ENCODE measurements at regions not wholly inside any gene's neighbourhood (a gene's known extent, or its start where the extent isn't known, plus 50 kb on each side); places are given as distances from the start of the nearest gene placed in this dataset.

- no peak overlapping the region for H3K4me3 Mint-ChIP-seq
- no peak overlapping the region for H3K27ac Mint-ChIP-seq
- no peak for TF ChIP-seq NR2C2 (CRISPR knock-in tag; IDR thresholded peaks at IDR 0.05)
- no peak for TF ChIP-seq ZBTB43 (CRISPR knock-in tag; IDR thresholded peaks at IDR 0.05)
- peaks cover 22% of the 10 kb centered on the region for H3K4me1 Mint-ChIP-seq
- no peaks in the 10 kb centered on the region for H3K27me3 Mint-ChIP-seq (ENCODE audit: low read depth)
- peaks cover 3% of the 10 kb centered on the region; the same call in 1 of the 2 replicates for H3K36me3 Mint-ChIP-seq
- ATAC-seq (no peak; the same call in 1 of the 2 replicates), DNase-seq (ENCODE audit: low spot score) (no peak)
- ChIA-PET POLR2A (interaction anchor here (0.5 kb wide), 1 partner anchor 39 kb away, joined by 3 read pairs; no protein-coding TSS in a partner anchor), CTCF (no interaction called here)
- H3K9me3 Mint-ChIP-seq, result peaks cover 4% of the 10 kb centered on the region; the same call in 1 of the 2 replicates
Observed at GRCh38 chr5:116892993-116893392, 318.4 kb upstream of the SEMA6A start.

DNA sequence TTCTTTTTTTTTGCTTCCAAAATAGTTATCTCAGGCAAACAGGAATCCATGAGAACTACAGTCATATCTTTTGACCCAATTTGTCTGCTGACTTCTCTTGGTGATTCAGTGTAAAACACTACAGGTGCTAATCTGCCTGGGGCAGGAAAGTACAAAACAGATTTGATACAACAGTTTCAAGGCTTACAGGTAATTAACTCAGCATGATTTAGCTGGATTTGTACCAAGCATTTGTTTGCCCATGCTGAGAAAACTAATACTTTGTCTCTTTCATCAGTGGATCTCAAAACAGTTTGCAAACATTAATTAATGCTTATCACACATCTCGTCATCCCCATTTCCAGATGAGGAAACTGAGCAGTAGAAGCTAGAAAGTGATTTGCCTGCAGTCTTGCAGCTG lies 312.5 kb upstream of the SEMA6A start:
- CTCF ChIA-PET, result no interaction called here
- peaks cover 3% of the 10 kb centered on the region; the same call in 1 of the 2 replicates for H3K36me3 Mint-ChIP-seq
- DNase-seq (ENCODE audit: low spot score), result no peak

DNA sequence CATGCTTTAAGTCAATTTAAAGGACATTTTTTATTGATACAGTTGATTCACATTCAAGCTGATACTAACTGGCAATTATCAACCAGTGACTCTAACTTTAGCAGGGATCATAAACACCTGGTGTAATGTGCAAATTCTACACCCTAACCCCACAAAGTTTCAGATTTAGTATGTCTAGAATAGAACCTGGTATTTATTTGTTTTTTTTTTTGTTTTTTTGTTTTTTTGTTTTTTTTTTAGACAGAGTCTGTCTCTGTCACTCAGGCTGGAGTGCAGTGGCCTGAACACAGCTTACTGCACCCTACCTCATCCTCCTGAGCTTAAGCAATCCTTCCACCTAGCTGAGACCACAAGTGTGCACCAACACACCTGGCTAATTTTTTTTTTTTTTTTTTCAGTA lies 311.2 kb upstream of the SEMA6A start:
- CTCF ChIA-PET, result no interaction called here
- no peaks in the 10 kb centered on the region for H3K36me3 Mint-ChIP-seq
- ATAC-seq (no peak), DNase-seq (ENCODE audit: low spot score) (no peak)
- H3K27ac Mint-ChIP-seq, result no peak overlapping the region
- peaks cover 15% of the 10 kb centered on the region for H3K4me1 Mint-ChIP-seq
- no peak overlapping the region for H3K4me3 Mint-ChIP-seq
- TF ChIP-seq CREB1 (CRISPR knock-in tag; IDR thresholded peaks at IDR 0.05) (no peak), JAZF1 (CRISPR knock-in tag; IDR thresholded peaks at IDR 0.05) (no peak)
- H3K9me3 Mint-ChIP-seq, result peaks cover 3% of the 10 kb centered on the region; the same call in 1 of the 2 replicates
- H3K27me3 Mint-ChIP-seq (ENCODE audit: low read depth), result peaks cover 3% of the 10 kb centered on the region; the same call in 1 of the 2 replicates
- POLR2A ChIA-PET, result no interaction called here

More for the DNA sequence above, 312.5 kb upstream of the SEMA6A start:
- H3K27me3 Mint-ChIP-seq (ENCODE audit: low read depth), result no peaks in the 10 kb centered on the region
- peaks cover 7% of the 10 kb centered on the region; the same call in 1 of the 2 replicates for H3K9me3 Mint-ChIP-seq
- no peak for ATAC-seq
- H3K4me1 Mint-ChIP-seq, result peaks cover 15% of the 10 kb centered on the region
- no peak overlapping the region for H3K4me3 Mint-ChIP-seq
- no peak overlapping the region for H3K27ac Mint-ChIP-seq
- TF ChIP-seq IRF1 (CRISPR knock-in tag; IDR thresholded peaks at IDR 0.05), result no peak
- TF ChIP-seq MLX (CRISPR knock-in tag; IDR thresholded peaks at IDR 0.05), result no peak
- TF ChIP-seq RELA (CRISPR knock-in tag; IDR thresholded peaks at IDR 0.05; ENCODE audit: borderline replicate concordance), result no peak
- no peak for TF ChIP-seq ATF1 (CRISPR knock-in tag; IDR thresholded peaks at IDR 0.05)
- no peak for TF ChIP-seq ELF4 (CRISPR knock-in tag; IDR thresholded peaks at IDR 0.05; ENCODE audit: low read depth)
- no peak for TF ChIP-seq TEAD4 (CRISPR knock-in tag; IDR thresholded peaks at IDR 0.05)
- no peak for TF ChIP-seq CDX4 (CRISPR knock-in tag; IDR thresholded peaks at IDR 0.05; ENCODE audit: borderline replicate concordance)
- POLR2A ChIA-PET, result no interaction called here

DNA sequence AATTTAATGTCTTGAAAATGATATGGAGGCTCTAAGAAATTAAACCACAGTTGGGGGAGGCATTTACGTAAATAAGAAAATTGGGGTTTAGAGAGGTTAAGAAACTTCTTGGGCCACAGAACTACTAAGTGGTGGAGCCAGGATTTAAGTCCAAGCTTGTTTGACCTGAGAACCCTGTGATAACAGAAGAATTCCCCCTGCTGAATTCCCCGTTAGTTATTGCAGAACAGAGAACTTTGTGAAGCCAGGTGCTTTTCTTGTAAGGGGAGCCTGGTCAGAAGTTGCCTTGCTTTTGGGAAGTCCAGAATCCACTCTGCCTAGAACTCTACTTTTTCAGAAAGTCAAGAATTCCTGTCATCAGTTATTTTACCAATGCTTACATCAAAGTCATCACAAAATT lies 309.3 kb upstream of the SEMA6A start:
- no peak overlapping the region for H3K4me3 Mint-ChIP-seq
- peaks cover 10% of the 10 kb centered on the region for H3K9me3 Mint-ChIP-seq
- DNase-seq (ENCODE audit: low spot score), result no peak
- peaks cover 7% of the 10 kb centered on the region for H3K4me1 Mint-ChIP-seq
- ChIA-PET CTCF (interaction anchor here (1.7 kb wide), 1 partner anchor 307 kb away, joined by 4 read pairs; no protein-coding TSS in a partner anchor), POLR2A (no interaction called here)
- H3K36me3 Mint-ChIP-seq, result 0 out of 2 replicates have a peak, but pooled peaks cover 6% of the 10 kb centered on the region
- H3K27ac Mint-ChIP-seq, result no peak overlapping the region
- ATAC-seq, result no peak
- peaks cover 3% of the 10 kb centered on the region; the same call in 1 of the 2 replicates for H3K27me3 Mint-ChIP-seq (ENCODE audit: low read depth)
- TF ChIP-seq STAT6 (CRISPR knock-in tag; conservative IDR thresholded peaks at IDR 0.05; ENCODE audit: low read depth) (no peak), ATF1 (CRISPR knock-in tag; IDR thresholded peaks at IDR 0.05) (no peak), ARID4B (CRISPR knock-in tag; IDR thresholded peaks at IDR 0.05; ENCODE audit: borderline replicate concordance) (no peak)
- TF ChIP-seq, protein P1, sequence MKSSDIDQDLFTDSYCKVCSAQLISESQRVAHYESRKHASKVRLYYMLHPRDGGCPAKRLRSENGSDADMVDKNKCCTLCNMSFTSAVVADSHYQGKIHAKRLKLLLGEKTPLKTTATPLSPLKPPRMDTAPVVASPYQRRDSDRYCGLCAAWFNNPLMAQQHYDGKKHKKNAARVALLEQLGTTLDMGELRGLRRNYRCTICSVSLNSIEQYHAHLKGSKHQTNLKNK (CRISPR knock-in tag; IDR thresholded peaks at IDR 0.05), result no peak
- TF ChIP-seq, protein P2, sequence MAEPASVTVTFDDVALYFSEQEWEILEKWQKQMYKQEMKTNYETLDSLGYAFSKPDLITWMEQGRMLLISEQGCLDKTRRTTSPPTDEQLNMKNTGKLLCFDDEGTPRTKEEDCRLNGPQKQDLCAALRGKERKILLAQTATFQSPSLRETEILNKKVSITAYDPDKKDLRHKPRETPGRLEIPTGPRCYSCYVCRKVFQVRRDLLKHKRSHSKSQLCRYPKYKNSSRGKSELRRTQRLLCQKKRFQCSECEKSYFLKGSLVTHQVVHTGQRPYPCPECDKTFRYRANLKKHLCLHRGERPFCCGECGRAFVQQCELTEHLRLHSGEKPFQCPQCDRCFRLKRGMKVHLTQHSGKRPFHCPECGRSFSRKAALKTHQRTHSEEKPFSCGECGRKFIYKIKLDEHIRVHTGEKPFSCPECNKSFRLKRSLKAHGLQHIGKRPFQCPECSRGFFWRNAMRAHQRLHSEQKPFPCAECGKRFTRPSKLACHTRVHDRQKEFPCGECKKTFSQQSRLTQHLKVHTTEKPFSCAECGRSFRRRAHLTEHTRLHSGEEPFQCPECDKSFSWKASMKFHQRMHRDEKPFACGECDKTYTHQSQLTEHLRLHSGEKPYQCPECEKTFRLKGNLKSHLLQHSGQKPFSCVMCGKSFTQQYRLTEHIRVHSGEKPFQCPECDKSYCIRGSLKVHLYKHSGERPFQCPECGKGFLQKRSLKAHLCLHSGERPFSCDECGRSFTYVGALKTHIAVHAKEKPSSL (CRISPR knock-in tag; conservative IDR thresholded peaks at IDR 0.05), result no peak
